PC-9 (cell line): ENCODE measurements at regions not wholly inside any gene's neighbourhood (a gene's known extent, or its start where the extent isn't known, plus 50 kb on each side); places are given as distances from the start of the nearest gene placed in this dataset.

ENCODE experiments used
- BruUV-seq: library from RNA; stranded (reverse); fragments of 400-500 nt; replicated peaks from 2 replicates; lab custom pipeline; 2021; lab: Mats Ljungman, UMichigan
- CTCF ChIA-PET: fragments of 300-600 bp; sonication (Branson Sonifier 250); formaldehyde crosslinking; loops from one replicate; lab custom pipeline; 2022; ENCODE audit warnings: antibody characterized with exemption; lab: Charles Lee
- POLR2A ChIA-PET: fragments of 300-600 bp; sonication (Branson Sonifier 250); formaldehyde crosslinking; loops from one replicate; lab custom pipeline; 2022; ENCODE audit warnings: antibody characterized with exemption; ENCODE audit not compliant: unreplicated experiment; lab: Charles Lee
- DNase-seq, 2 experiments: peaks; one replicate each; pipeline versions ENCODE4 v3.0.0 to v3.0.0-alpha.2; 2015 to 2022; ENCODE audit warnings: mixed read lengths in 1 of 2
- H2AFZ ChIP-seq: fragments of 200-600 bp; sonication (generic); 2 replicates; pipeline ENCODE4 v1.8.1; 2017; ENCODE audit warnings: antibody characterized with exemption
- H3F3A ChIP-seq: fragments of 200-600 bp; sonication (generic); 2 replicates; pipeline ENCODE4 v1.8.1; 2017; ENCODE audit warnings: antibody characterized with exemption, mild to moderate bottlenecking, low read depth; ENCODE audit not compliant: insufficient read depth
- H3K27ac ChIP-seq: fragments of 200-600 bp; sonication (generic); 2 replicates; pipeline ENCODE4 v1.6.1; 2016; ENCODE audit warnings: mixed run types
- H3K27me3 ChIP-seq: fragments of 200-600 bp; sonication (generic); 2 replicates; pipeline ENCODE4 v1.6.1; 2016; ENCODE audit warnings: low read depth, mixed run types; ENCODE audit not compliant: insufficient read depth
- H3K36me3 ChIP-seq: fragments of 200-600 bp; sonication (generic); 2 replicates; pipeline ENCODE4 v1.6.1; 2016; ENCODE audit warnings: low read depth, mixed run types
- H3K4me1 ChIP-seq: fragments of 200-600 bp; sonication (generic); replicated peaks from 2 replicates; pipeline ENCODE4 v1.6.1; 2016; ENCODE audit warnings: mixed run types; ENCODE audit not compliant: insufficient read depth
- H3K4me2 ChIP-seq: fragments of 200-600 bp; sonication (generic); 2 replicates; pipeline ENCODE4 v1.6.1; 2017; ENCODE audit warnings: mixed run types
- H3K4me3 ChIP-seq: fragments of 200-600 bp; sonication (generic); 2 replicates; pipeline ENCODE4 v1.6.1; 2016; ENCODE audit warnings: mixed run types
- H3K79me2 ChIP-seq: fragments of 200-600 bp; sonication (generic); 2 replicates; pipeline ENCODE4 v1.6.1; 2017; ENCODE audit warnings: low read depth, mixed run types
- H3K9me2 ChIP-seq: fragments of 200-600 bp; sonication (generic); 2 replicates; pipeline ENCODE4 v1.8.1; 2017; ENCODE audit warnings: mild to moderate bottlenecking; ENCODE audit not compliant: insufficient read depth
- H3K9me3 ChIP-seq: fragments of 200-600 bp; sonication (generic); 2 replicates; pipeline ENCODE4 v1.8.1; 2016; ENCODE audit warnings: low read depth; ENCODE audit not compliant: insufficient read depth
- H4K20me1 ChIP-seq: fragments of 200-600 bp; sonication (generic); 2 replicates; pipeline ENCODE4 v1.8.1; 2017; ENCODE audit not compliant: insufficient read depth
- EZH2 ChIP-seq: fragments of 200-600 bp; sonication (generic); IDR thresholded peaks from 2 replicates; pipeline ENCODE4 v1.8.0; 2017; ENCODE audit warnings: antibody characterized with exemption, low read depth
- intact Hi-C: fragments of 100-400 bp; cut with micrococcal nuclease; formaldehyde crosslinking; loops from one replicate; pipeline ENCODE4 v1.10.0; 2022; ENCODE audit not compliant: unreplicated experiment
- TF ChIP-seq, protein P1 (sequence below): fragments of 200-600 bp; sonication (generic); conservative IDR thresholded peaks from 2 replicates; pipeline ENCODE4 v1.6.1; 2017; ENCODE audit warnings: mixed run types, antibody characterized with exemption, mild to moderate bottlenecking, moderate library complexity

DNA sequence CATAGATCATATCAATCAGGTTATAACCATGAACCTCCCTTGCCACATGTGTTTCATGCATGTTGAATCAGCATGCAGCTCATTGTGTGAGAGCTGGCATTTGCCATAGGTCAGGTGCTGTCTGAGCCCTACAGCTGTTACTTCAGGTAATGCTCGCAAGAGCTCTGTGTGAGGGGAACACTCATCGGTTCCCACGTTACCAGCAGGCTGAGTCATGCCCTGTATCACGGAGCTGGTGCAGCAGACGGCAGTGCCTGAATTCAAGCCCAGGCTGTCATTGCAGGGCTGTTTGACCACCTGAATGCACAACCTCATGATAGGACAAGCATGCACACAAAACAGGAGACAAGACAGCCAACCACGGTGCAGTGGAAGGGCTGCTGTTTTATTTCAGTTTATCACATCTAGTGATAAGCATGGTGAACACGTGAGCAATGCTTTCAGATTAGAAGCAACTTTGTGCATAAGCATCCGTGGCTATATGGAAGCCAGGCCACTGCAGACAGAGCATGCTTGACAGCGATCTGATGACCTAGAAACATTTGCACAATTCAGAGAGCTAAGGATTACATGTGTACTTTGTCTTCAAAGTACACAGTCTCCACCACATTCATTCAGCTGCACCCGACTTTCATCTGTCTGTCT, 56.4 kb upstream of the PFKP start:
- POLR2A ChIA-PET: no interaction called here

DNA sequence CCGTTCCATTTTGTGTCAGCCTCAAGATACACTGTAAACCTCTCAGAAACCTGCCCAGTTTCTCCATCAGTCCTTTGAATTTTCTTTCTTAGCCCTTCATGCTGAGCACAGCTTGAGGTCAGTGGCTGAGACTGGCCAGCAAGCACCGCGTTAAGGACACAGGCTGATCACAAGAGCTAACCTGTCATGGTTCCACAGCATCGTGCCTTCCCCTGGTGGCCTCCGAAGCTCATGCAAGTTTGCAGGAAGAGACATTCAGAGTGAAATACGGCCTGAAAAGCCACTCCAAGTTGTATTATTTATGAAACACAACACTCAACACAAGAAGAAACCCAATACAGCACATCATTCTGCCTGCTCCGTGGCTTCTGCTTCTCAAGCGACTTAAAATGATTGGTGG, 57.0 kb upstream of the PFKP start:
- intact Hi-C loops: no loop called here
- ChIA-PET POLR2A (no interaction called here), CTCF (interaction anchor here (0.7 kb wide), 1 partner anchor 198 kb away, joined by 3 read pairs; no protein-coding TSS in a partner anchor)
- no peaks in the 10 kb centered on the region for H3K9me3 ChIP-seq
- H3K4me1 ChIP-seq: no peaks in the 10 kb centered on the region
- peaks cover 88% of the 10 kb centered on the region for H3K27me3 ChIP-seq
- no peak overlapping the region for H3K4me2 ChIP-seq
- no peaks in the 10 kb centered on the region for H4K20me1 ChIP-seq
- TF ChIP-seq EZH2: no peak
- TF ChIP-seq, protein P1, sequence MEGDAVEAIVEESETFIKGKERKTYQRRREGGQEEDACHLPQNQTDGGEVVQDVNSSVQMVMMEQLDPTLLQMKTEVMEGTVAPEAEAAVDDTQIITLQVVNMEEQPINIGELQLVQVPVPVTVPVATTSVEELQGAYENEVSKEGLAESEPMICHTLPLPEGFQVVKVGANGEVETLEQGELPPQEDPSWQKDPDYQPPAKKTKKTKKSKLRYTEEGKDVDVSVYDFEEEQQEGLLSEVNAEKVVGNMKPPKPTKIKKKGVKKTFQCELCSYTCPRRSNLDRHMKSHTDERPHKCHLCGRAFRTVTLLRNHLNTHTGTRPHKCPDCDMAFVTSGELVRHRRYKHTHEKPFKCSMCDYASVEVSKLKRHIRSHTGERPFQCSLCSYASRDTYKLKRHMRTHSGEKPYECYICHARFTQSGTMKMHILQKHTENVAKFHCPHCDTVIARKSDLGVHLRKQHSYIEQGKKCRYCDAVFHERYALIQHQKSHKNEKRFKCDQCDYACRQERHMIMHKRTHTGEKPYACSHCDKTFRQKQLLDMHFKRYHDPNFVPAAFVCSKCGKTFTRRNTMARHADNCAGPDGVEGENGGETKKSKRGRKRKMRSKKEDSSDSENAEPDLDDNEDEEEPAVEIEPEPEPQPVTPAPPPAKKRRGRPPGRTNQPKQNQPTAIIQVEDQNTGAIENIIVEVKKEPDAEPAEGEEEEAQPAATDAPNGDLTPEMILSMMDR: no peak
- H3K4me3 ChIP-seq: no peak overlapping the region
- H3F3A ChIP-seq: no peaks in the 10 kb centered on the region
- BruUV-seq: no TSS peak
- H2AFZ ChIP-seq: no peak overlapping the region
- H3K79me2 ChIP-seq: no peaks in the 10 kb centered on the region
- H3K36me3 ChIP-seq: no peaks in the 10 kb centered on the region
- H3K9me2 ChIP-seq: no peaks in the 10 kb centered on the region
- no peak for DNase-seq
- H3K27ac ChIP-seq: no peak overlapping the region

More for the DNA sequence above, 56.4 kb upstream of the PFKP start:
- no peak overlapping the region for H3K4me2 ChIP-seq
- no TSS peak for BruUV-seq
- no peak overlapping the region for H2AFZ ChIP-seq
- no peak for DNase-seq
- H3K9me3 ChIP-seq: no peaks in the 10 kb centered on the region
- no peaks in the 10 kb centered on the region for H3K4me1 ChIP-seq
- H3K4me3 ChIP-seq: no peak overlapping the region
- no peaks in the 10 kb centered on the region for H3K36me3 ChIP-seq
- H3K27ac ChIP-seq: no peak overlapping the region
- no peaks in the 10 kb centered on the region for H3K9me2 ChIP-seq
- no peaks in the 10 kb centered on the region for H3K79me2 ChIP-seq
- H3F3A ChIP-seq: no peaks in the 10 kb centered on the region
- TF ChIP-seq EZH2: no peak
- TF ChIP-seq, protein P1: no peak
- intact Hi-C loops: no loop called here
- peaks cover 94% of the 10 kb centered on the region for H3K27me3 ChIP-seq
- CTCF ChIA-PET: no interaction called here
- H4K20me1 ChIP-seq: no peaks in the 10 kb centered on the region

GRCh38 chr10:3009341-3009740, 58.0 kb upstream of the PFKP start:
- no peaks in the 10 kb centered on the region for H3K9me2 ChIP-seq
- H3K4me3 ChIP-seq: no peak overlapping the region
- BruUV-seq: no TSS peak
- no peak overlapping the region for H3K27ac ChIP-seq
- no peak for TF ChIP-seq EZH2
- TF ChIP-seq, protein P1: no peak
- no peaks in the 10 kb centered on the region for H3F3A ChIP-seq
- no peaks in the 10 kb centered on the region for H3K9me3 ChIP-seq
- no peak for DNase-seq
- no peaks in the 10 kb centered on the region for H3K4me1 ChIP-seq
- peaks cover 79% of the 10 kb centered on the region for H3K27me3 ChIP-seq
- no peak overlapping the region for H3K4me2 ChIP-seq
- ChIA-PET CTCF (no interaction called here), POLR2A (no interaction called here)
- H3K79me2 ChIP-seq: no peaks in the 10 kb centered on the region
- H2AFZ ChIP-seq: no peak overlapping the region
- no peaks in the 10 kb centered on the region for H4K20me1 ChIP-seq
- H3K36me3 ChIP-seq: no peaks in the 10 kb centered on the region
- intact Hi-C loops: no loop called here
